Posterior vena cava (tissue), 2 donors: ENCODE measurements at regions not wholly inside any gene's neighbourhood (a gene's known extent, or its start where the extent isn't known, plus 50 kb on each side); places are given as distances from the start of the nearest gene placed in this dataset.

Experiments
- DNase-seq: peaks from one replicate; pipeline ENCODE4 v3.0.0-alpha.2; 2020; ENCODE audit warnings: low spot score
- intact Hi-C, 2 donors: fragments of 100-400 bp; cut with DNase I; formaldehyde crosslinking; loops; one replicate each; pipeline versions ENCODE4 v1.14.1 to v1.14.2; 2022 to 2023
- donor health status: DM: yes; HTN: yes; CAD: no.
- donor health status: DM: yes; HTN: yes; CAD: no.

DNA sequence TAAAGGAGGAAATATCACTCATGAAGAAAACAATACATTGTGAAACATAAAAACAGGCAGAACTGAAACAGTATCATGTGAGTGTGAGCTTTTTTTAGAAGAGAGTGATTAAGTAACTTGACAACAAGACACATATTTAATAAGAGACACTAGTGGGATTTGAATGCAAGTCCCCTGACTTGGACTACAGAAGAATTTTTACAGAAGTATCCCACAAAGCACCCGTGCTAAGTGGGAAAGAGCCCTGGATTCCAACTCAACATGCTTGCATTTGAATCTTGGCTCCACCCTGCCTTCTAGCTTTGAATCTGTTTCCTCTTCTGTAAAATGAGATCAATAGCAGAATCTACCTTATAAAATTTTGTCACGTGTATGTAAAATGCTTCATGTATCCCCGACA, 166.2 kb downstream of the ZNF365 start:
- DNase-seq: no peak
- intact Hi-C loops: no loop called here

DNA sequence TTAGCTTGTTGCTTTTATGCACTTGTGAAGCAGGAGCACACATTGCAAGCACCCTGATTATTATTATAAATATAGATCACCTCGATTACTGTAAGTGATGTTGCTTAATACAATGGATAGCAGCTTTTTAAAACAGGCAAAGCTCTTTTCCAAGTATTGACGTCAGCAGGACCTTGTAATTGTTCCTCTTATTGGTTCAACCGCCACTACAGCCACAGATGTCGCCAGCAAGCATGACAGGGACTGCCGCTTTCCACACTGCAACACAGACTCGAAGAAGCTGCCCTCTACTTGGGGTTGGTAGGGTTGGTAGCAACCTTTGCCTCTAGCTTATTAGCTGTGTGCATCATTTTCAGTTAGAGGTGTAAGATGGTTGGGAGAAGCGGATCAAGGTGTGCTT, 167.6 kb downstream of the ZNF365 start:
- DNase-seq: no peak
- intact Hi-C loops: no loop called here

- no peak for DNase-seq
- intact Hi-C loops: no loop called here
These were observed 169.6 kb downstream of the ZNF365 start for GRCh38 chr10:62543571-62544355.

DNA sequence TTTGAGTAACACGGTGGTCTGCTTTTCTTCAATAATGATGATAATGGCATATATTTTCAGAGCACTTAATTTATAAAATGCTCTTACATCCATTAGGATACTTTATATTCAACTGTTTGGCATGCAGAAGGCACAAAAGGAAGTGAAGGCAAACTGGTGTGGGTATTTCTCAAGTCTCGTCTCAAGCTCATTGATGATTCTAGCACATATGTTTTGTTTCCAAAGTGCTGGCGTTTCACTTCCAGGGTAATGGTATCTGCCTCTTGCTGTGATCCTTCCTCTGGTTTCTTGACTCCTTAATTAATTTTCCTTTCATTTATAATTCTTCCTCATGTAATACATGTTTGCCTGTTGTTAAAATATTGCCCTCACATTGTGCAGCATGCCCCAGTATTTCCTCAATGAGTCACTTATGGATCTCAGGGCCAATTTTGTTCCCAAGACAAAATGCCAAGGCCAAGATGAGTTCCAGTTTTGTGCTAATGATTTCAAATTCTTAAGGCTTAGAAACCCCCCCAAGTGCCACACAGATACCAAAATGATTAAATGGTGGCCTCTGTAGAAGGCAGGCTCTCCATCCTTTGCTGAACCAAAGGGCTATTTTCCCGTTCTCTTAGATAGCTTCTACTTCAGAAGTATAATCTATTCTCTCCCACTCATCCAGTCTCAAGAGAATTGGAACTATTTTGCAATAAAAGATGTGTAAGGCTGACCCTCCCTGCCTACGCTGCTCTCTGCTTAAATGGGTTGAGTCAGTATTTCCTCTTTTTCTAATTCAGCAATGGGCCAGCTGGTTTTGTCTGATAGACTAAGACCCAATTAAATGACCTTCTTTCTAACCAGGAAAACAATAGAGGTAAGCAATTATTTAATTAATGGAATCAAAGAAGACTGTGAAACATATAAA, 171.2 kb downstream of the ZNF365 start:
- no peak for DNase-seq
- intact Hi-C loops: no loop called here

DNA sequence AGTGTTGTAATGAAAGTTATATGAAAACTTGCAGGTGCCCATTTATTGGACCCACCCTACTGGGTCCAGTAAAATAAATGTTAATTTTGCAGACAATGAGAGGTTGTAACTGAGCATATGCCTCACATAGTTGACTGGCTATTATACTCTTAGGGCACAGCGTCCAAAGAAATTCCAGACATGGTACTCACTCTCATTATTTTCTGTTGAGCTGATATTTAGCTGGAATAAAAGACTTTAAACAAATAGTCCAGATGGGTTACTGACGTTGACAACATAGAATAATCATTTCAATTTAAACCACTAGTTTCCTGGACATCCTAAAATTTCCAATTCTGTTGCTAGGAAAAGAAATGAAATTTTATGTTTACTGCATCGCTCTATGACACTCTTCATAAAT, 174.5 kb downstream of the ZNF365 start:
- no peak for DNase-seq
- intact Hi-C loops: no loop called here

DNA sequence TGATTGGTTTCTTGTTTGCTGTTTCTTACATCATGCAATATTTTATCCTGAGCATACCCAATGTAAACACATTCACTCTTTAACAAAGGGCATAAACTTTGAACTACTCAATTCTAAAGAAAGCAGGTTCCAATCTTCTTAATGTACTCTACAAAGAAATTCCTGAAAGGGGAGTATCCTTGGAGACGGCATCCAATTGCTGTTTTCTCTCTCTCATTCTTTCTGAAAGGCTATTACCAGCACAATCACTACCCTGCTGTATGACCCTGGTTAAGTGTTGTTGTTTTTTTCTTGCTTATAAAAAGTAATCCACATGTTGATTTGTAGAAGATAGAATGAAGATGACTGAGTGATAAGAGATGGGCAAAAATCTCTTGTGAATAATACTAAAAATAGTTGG, 176.0 kb downstream of the ZNF365 start:
- intact Hi-C loops: no loop called here
- no peak for DNase-seq

DNA sequence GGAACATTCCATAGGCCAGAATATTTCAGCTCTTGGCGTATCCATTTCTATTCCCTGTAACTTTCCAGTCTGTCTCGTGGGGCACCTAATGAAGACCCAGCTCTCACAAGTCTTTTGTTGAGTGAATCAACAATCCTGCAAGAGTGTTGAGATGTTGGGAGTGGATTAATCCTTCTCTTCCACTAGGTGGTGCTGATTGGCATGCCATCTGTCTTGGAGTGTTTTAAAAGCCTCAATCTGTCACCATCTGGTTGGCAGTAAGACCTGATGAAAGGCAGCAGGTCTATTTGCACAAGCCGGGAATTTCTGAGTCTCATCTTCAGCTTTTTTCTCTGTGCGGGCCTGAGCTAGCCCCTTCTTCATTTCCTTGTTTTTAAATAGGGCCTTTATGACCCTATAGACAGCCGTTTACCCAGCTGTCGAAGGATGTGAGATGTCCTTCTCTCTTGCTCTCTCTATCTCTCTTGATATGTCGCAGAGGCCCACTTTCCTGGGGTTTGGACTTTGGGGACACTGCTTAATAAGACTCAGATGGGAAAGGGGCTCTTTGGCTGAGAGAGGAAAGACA, 180.5 kb downstream of the ZNF365 start:
- DNase-seq: no peak
- intact Hi-C loops: no loop called here

DNA sequence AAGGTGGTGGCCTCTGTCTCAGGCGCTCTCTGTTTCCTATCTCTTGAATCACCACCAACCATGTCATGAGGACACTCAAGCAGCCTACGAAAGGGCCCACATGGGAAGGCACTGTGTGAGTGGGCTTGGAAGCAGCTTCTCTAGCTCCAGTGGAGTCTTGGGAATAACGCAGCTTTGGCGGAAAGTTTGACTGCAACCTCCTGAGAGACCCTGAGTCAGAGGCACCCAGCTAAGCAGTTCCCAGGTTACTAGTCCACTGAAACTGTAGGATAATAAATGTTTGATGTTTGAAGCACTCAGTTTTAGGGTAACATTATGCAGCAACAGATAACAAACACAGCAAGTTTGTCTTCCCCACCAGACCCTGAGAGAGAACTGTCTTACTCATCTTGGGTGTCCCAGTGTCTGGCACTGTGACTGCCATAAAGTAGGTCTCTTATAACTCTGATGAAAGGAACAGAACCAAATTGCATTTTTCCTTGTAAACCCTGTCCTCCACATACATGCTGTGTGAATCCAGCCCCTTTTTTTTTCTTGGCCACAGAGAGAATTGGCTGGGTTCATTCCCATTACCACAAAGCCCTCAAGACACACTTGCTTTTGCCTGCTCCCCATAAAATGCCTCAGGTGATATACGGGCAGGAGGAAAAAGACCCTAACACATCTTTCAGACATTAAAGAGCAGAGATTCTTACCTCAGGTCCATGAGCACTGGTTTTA, 185.5 kb downstream of the ZNF365 start:
- intact Hi-C loops: no loop called here

GRCh38 chr10:62560201-62560819, 186.1 kb downstream of the ZNF365 start:
- intact Hi-C loops: no loop called here
- DNase-seq: no peak

More for the DNA sequence above, 185.5 kb downstream of the ZNF365 start:
- DNase-seq: no peak

DNA sequence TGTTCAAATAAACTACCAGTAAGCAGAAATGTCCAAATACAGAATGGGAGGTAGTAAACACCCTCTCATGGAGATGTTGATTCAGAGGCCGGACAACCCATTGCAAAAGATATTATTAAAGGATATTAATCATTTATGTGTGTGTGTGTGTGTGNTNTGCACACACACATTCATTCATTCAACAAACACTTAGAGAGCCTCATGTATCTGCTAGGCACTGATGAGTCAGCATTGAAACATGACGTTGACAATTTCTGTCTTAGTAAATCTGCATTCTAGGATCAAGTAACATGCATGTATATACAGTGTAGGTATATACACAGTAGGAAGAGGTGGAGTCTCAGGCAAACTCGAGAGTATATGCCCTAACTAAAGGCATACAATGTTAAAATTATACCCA, 187.0 kb downstream of the ZNF365 start:
- no peak for DNase-seq
- intact Hi-C loops: no loop called here

GRCh38 chr10:62562101-62562500, 187.9 kb downstream of the ZNF365 start:
- intact Hi-C loops: no loop called here
- no peak for DNase-seq

GRCh38 chr10:62562795-62563194, 188.6 kb downstream of the ZNF365 start:
- intact Hi-C loops: no loop called here
- no peak for DNase-seq

DNA sequence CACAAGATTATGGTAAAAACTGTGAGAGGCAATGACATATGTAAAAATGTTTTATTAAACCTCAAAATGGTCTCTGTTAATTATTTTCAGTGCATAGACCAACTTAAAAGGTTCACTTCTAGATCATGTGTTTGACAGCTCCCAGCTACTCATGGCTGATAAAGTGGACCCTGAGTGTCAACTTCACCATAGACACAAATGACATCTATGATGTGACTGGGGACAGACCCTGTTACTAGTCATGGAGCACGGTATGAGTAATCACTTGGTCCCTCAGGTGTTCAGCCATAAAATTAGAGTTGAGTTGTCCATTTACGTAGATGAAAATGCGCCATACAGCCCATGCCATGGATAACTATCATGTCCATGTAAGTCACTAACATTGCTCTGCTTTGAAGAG, 199.8 kb downstream of the ZNF365 start:
- intact Hi-C loops: no loop called here
- DNase-seq: no peak

- DNase-seq: no peak
- intact Hi-C loops: loop anchor here in 1 of 2 donors (5.0 kb wide), 1 partner anchor 1560 kb away; no protein-coding TSS in a partner anchor
These were observed 202.9 kb downstream of the ZNF365 start for GRCh38 chr10:62577076-62577475.

DNA sequence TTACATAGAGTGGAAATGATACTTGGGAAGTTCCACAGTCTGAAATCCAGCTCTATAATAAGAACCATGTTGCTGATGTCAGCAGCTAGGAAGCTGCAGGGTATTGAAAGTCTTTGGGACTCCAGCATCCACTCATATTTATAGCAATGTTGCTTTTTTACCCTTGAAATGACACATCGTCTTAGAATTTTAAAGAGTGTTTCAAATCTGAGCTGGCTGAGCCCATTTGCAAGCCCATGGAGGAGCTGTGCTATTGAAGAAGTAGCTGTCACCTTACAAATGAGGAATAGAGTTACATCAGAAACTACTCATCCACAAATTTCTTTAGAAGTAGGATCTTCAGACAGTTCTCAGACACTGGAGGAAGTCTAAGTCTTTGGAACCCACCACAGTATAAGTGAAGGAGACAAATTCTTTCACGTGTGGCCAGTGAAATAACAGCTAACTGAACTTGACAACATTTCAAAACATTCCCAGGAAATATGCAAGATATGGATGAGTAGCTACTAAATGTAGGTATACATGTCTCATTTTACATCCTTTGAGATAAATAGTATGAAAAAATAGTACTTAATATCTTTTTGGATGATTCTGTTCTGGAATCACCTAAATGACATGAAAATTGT, 203.6 kb downstream of the ZNF365 start:
- intact Hi-C loops: loop anchor here in 1 of 2 donors (5.0 kb wide), 1 partner anchor 1560 kb away; no protein-coding TSS in a partner anchor
- DNase-seq: no peak

DNA sequence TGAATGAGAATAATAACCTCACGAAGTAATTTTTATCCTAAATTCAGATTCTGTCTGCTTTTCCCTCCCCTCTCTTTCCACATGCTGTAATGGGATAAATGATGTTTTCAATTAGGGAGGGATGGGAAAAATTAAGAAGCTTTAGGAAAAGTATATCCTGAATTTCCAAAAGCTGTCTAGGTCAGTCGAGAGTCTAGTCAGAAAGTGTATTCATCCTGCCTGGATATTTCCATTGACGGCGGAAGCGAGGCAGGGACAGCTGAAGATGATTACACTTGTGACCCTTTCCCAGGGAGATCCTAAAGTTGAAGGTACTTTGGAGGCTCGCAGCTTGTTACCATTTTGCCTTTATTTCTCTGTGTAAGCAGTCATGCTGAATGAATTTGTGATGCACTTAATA, 204.1 kb downstream of the ZNF365 start:
- intact Hi-C loops: loop anchor here in 1 of 2 donors (5.0 kb wide), 1 partner anchor 1559 kb away; no protein-coding TSS in a partner anchor
- DNase-seq: no peak

GRCh38 chr10:62578916-62579315, 204.7 kb downstream of the ZNF365 start:
- intact Hi-C loops: loop anchor here in 1 of 2 donors (5.0 kb wide), 1 partner anchor 1558 kb away; no protein-coding TSS in a partner anchor
- no peak for DNase-seq

DNA sequence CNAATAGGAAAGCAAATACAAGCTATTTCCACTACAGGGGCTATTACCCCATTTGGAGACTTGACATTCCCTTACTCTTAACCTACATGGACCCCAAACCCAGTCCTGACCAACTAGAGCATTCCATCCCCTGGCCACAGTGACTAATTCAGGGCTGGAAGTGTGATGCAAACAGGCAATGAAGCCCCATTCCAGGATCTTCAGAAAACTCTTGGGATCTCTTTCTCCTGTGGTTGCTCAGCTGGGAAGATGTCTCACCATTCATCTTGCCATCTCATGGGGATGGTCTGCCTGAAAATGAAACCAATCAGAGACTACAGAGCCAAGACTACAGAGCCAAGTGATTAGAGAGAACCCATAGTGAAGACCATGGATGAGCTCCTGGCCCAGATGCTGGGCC, 206.2 kb downstream of the ZNF365 start:
- intact Hi-C loops: loop anchor here in 1 of 2 donors (10.0 kb wide), 1 partner anchor 574 kb away; no protein-coding TSS in a partner anchor
- DNase-seq: no peak
